ENCODE measurements at regions not wholly inside any gene's neighbourhood (a gene's known extent, or its start where the extent isn't known, plus 50 kb on each side); places are given as distances from the start of the nearest gene placed in this dataset.

DNA sequence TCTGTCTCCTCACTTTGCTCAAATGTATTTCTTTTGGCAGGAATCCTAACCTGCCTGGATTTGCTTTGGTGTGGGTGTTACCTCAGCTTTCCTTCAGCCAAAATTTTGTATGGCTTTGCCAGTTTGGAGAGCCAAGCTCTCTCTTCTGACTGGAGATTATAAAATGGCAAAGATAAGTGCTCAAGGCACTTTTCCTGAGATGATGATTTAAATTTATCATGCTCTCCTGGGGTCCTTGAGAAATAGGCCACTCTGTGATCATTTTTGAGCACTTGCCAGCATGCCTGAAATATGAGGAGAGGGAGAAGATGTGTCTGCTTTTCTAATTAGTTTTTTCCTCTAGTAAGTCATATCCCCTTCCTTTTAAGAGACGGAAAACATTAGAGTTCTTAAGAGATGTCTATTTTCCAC lies 683.0 kb downstream of the SLC4A3 start:
- DNase-seq, result no peak

DNA sequence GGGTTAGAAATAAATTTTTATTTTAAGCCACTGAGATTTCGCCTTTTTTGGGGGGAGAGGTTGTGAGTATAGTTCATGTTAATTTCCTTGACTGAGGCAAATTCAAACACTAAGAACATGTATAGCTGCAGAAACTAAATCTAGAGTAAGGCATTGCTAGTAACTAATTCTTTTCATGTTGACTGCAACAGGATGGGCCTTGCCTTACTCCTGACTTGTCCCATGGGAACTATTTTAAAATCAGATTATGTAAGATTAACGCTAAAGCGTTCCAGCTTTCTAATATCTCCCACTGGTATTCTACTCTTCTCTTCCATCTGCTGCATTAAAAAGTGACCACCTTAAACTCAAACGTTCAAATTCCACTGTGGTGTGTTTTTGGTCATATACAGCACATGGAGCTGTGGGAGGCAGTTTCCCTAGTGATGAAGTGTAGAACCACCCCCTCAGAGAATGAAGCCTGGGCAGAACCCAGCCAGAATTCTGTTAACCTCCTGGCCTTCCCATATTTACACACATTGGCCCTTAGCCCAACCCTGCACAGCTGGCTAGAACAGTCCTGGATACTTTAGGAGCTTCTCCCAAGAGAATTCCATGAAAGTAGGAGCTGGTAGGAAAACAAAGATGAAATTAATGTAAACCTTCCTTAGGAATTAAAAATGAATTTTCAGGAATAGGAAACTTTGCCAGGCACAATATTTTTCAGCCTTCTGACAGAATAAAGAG lies 687.8 kb downstream of the SLC4A3 start:
- DNase-seq, result no peak

DNA sequence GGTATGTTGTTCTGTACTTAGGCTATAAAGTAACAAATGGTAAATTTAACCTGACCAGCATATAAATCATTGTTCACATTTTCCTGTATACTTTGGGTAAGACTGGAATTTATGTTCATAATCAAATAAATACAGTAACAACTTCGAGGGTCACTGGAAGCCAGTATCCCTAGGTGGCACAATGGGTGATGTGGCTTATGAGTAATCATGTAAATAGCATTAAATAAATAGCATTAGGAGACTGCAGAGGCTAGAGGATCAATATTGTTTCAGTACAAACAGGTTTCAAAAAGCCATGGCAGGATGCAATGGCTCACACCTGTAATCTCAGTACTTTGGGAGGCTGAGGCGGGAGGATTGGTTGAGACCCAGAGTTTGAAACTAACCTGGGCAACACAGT lies 690.6 kb downstream of the SLC4A3 start:
- no peak for DNase-seq

DNA sequence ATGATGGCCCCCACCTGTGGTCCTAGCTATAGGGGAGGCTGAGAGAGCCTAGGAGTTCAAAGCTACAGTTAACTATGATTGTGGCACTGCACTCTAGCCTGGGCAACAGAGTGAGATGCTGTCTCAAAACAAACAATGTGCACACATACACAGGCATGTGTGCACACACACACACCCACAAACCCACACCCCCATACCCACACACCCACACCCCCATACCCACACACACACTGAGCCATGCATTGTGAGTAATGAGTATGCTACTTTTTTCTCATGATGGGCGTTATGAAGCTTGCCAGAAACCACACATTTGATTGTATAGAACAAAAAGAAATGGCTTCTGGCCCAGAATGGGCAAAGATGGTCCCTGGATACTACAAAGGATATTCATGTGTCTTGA lies 691.1 kb downstream of the SLC4A3 start:
- DNase-seq, result no peak

DNA sequence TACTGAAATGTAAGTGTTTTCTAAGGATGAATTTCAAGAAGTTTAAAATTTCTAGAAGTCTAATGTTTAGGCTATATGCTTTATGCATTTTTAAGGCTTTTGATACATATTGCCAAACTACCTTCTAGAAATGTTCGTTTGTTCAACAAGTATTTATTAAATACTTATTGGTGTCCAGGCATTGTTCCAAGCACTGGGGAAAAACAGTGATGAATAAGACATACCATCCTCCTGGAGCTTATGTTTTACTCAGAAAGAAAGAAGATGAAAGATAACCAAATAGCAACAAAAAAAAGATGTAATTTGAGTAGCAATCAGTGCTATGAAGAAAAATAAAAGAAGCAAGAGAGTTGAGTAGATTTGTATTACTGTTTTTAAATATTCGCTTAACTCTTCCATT lies 692.9 kb downstream of the SLC4A3 start:
- no peak for DNase-seq

DNA sequence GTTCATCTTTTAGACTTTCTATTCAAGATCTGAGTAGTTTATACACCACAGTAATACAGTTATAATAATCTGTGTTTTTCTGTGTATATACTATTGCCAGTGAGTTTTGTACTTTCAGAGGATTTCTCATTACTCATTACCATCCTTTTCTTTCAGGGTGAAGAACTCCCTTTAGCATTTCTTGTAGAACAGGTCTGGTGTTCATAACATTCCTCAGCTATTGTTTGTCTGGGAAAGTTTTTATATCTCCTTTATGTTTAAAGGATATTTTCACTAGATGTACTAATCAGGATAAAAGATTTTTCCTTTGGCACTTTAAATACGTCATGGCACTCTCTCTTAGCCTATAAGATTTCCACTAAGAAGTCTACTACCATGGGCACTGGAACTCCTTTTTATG lies 705.5 kb downstream of the SLC4A3 start:
- DNase-seq, result no peak

DNA sequence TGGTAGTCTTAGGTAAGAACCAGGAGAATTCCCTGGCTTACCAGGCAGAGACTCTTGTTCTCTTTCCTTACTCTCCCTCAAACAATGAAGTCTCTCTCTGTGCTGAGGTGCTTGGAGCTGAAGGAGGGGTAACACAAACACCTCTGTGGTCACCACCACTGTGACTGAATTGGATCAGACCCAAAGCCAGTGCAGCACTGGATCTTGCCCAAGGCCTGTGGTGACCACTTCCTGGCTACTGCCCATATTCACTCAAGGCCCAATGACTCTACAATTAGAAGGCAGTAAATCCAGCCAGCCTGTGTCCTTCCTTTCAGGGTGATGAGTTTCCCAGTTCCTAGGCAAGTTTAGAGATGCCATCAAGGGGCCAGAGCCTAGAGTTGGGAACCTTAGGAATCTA lies 706.8 kb downstream of the SLC4A3 start:
- DNase-seq, result no peak

DNA sequence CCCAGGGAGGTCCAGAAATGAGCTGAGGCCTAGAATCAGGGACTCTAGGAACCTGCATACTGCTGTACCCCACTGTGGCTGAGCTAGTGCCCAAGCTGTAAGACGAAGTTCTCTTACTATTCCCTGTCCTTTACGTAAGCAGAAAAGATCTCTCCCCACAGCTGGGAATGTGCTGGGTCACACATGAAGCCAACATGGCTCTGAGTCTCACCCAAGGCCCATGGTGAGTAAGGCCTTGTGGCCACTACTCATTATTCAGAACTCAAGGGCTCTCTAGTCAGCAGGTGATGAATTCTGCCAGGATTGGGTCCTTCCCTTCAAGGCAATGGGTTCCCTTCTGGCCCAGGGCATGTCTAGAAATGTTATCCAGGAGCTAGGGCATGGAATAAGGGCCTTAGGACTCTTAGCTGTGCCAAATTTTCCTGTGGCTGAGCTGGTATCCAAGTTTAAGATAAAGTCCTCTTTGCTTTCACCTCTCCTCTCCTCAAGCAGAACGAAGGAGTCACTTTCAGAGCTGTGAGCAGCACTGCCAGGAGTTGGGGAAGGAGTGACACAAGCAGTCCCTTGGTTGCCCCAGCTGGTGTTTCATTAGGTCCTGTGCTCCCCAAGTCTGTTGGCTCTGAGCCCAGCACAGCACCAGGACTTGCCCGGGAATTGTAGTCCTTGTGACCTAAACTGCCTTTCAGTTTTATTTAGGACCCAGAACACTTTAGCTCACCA lies 707.6 kb downstream of the SLC4A3 start:
- no peak for DNase-seq

DNA sequence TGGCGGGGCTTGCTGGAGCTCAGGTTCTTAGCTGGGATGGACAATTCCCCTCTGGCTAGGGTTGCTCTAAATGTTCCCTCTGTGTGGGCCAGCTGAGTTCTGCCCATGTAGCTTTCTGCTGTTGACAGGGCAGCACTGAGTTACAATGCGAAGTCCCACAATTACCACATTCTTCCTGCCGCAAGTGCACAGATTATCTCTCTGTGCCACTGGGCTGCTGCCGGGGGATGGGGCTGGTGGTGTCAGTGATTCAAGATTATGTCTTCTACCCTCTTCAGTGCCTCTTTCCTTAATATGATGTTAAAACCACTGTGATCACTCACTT lies 708.1 kb downstream of the SLC4A3 start:
- no peak for DNase-seq

DNA sequence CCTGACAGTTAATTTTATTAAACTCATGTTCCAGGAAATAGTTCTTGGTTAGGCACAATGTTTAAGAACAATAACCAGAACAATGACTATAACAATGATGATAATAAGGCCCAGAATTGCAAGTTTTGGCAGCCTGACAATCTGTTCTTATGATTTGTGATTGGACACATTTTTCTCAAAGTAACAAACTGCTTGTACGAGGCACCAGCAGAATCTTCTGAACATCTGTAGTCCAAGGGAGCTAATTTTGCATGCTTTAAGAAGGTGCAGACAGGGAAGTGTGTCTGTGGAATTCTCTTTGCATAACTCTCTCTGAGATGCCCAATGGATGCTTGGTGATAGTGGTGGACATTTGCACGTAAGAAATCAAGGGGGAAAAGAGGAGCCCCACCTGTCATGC lies 709.3 kb downstream of the SLC4A3 start:
- DNase-seq, result no peak

DNA sequence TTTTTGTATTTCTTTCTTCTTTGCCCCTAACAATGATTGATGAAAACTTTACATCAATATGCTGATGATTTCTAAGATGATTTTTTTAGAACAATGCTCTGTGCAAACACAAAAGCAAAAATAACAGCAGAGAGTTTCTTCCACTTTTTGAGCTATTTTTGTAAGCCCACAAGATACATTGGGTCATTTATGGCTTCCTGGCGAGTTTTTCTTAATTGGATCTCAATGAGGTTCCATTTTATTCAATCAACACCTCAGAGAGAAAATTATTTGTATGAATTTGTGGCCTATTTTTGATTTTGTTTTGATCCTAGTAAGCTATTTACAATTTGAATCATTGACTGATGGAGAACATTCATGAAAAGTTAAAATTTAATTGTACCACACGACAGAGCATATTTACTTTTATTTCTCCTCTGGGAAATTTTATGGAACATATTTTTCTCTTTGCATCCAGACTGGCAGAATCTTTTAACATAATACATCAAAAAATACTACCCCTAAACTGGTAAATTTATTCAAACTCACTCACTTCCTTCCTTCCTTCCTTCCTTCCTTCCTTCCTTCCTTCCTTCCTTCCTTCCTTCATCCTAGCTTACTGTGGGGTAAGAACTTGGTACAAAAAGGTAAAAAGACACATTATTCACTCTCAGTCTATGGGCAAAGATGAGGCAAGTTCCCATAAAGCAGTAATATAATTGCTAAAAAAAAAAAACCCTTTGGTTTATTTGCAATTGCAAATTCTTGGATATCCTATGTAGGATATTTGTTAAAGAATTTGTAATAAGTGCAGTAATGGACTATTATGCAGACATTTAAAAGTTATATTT lies 710.4 kb downstream of the SLC4A3 start:
- no peak for DNase-seq

DNA sequence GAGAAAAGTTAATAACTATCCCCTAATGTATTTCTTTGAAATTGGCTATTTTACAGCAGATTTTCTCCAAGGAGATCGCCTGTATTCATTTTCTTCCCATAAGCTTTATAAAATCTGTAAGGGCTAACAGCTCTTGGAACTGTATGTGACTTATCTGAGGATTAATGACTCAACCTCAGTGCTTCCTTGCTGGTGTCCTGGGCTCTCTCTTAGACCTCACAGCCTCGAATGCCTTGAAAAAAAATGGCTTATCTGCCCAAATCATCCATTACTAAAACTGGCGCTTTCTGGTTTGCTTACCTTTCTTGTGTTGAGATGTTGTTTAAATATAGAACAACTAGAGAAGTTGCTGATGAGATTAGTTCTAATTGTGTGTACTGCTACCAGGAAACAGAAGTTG lies 713.6 kb downstream of the SLC4A3 start:
- DNase-seq, result no peak

DNA sequence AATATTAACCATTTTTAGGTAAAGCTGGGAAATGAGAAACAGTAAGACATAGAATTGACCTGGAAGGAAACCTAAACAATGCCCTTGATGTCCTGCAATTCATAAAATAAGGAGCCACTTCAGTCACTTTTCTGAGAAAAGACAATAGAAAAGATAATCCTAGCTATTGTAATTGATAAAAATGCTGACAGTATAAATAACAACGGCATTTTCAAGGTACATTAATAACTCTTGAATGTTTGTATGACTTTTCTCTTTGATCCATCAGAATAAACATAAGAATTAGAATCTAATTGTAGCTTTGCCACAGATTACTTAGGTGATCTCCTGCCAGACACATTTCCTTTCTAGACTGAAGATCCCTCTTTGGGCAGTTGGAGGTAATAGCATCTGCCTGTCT lies 719.5 kb downstream of the SLC4A3 start:
- DNase-seq, result no peak

DNA sequence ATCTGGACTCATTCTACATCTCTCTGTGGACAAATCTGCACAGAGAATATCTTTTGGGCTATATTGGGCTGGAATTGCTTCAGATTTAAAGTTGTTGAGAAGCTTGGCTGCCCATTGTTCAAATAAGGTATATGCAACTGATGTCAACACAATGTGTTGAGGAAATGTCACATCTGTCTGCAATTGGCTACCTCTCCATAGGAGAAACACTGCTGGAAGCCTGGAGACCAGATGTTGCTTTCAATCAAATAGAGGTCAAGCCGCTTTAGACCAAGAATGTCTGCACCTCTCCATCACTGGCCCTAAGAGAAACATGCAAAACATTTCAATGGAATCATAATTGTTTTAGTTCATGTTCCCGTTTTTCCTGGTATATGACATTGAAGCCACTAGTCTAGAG lies 720.2 kb downstream of the SLC4A3 start:
- no peak for DNase-seq

DNA sequence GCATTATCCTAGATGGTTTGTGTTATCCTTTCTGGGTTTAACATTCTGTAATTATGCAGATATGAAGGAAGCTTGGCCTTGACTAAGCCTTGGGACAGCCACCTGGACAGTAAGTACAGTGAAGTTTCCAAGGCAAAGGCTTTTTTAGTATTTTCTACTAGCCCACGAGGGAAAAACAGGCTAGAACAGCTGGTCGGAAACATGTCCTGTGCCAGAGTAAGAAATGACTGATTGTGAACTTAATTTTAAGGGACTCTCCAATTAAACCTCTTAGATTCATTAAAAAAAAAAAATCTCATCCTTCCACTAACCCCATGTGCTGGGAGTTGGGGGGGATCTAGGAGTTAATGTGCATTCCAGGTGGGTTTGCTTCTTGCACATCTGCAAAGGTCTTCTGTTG lies 720.8 kb downstream of the SLC4A3 start:
- no peak for DNase-seq

DNA sequence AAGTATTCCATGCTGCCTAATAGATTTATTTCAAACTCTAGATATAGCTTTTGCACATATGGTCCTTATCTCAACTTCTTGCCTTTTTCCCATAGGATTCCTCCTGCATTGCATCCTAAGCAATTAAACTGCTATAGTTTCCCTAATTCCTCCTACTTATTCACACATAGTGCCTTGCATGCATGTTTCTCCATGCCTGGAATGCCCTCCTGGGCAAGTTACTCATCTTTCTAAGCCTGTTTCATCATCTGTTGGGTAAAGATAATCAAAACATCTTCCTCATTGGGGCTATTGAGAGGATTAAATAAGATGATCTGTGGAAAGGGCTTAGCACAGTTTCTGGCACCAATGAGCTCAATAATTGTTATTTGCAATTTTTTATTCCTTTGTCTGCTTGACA lies 726.5 kb downstream of the SLC4A3 start:
- DNase-seq, result no peak

DNA sequence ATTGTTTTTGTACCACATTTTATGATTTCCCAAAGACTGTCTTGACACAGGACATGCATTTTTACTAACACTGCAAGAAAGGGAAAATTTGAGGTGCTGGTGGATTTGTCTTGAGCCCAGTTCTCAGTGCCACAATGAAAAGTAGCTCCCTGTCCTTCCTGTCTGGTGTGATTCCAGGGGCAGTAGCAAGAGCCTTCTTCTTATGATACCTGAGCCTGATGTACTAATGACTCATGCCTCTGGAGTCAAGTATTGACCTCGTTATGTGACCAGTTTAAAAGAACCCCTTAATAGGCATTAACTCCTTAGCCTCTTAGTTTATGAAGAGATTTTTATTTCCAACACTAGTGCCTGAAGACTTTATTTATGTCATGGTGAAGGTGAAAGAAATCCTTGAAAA lies 728.6 kb downstream of the SLC4A3 start:
- no peak for DNase-seq

DNA sequence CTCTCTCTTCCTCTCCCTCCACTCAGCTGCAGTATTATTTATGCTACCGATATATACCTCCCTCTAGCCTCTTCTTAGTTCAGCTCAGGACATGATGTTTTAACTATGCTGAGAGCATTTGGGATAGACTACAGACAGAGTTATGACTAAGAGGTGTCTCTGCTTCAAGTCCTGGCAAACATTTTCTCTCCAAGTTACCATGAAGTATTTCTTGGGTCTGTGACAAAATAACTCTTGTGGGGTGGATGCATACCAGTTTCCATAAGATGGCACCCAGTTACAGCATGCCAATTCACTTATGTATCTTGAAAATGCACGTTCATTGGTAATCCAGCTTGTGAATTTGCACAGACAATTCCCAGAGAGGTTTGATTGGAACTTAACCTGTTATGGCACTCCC lies 737.6 kb downstream of the SLC4A3 start:
- no peak for DNase-seq

DNA sequence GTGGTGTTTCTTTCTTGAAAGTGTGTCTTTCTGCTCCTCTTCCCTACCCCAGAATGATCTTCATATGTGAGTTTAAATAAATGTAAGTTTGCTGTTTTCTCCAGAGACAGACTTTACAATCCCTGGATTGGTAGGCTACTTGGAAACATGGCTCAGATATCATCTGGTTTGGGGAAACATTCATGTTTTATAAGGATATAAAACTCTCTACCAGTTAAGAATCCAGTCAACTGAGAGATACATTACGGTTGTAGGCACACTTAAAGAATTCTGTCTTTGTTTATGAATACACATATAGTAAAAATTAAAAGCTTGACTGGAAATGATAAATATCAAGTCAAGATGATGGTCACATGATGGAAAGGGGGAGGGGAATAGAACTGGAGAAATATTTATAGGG lies 739.3 kb downstream of the SLC4A3 start:
- no peak for DNase-seq

DNA sequence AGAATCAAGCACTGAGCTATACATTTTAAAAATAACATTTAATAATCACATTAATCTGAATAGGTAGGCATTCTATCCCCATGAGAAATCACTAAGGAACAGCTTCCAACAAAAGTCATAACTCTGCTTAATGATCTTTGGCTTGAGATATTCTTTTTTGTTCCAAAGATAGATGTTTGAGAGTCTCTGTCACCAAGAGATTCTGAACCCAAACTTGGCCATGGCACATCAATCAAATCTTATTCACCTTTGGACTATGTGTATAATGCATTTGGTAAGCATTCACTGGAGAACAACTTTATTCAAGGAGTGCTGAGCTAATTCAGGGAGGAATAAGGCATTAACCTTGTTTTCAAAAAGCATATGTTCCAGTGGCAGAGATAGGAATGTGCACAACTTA lies 743.3 kb downstream of the SLC4A3 start:
- DNase-seq, result no peak

DNA sequence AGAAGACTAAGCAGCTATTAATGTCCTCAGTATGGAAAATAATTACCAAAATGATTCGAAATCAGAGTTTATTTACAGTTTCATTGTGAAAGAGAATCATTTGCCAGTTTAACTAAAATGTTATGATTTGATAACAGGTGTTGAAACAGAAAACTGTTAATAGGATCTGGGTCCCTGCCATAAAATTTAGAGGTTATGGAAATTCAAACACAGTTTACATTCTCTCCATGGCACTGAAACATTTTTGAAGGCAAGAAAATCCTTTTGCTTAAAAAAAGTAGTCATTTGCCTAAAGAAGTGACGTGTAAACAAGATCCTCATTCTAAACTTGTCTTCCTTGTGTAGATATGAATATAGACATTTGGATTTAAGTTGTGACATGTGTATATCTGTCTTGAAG lies 743.8 kb downstream of the SLC4A3 start:
- no peak for DNase-seq

DNA sequence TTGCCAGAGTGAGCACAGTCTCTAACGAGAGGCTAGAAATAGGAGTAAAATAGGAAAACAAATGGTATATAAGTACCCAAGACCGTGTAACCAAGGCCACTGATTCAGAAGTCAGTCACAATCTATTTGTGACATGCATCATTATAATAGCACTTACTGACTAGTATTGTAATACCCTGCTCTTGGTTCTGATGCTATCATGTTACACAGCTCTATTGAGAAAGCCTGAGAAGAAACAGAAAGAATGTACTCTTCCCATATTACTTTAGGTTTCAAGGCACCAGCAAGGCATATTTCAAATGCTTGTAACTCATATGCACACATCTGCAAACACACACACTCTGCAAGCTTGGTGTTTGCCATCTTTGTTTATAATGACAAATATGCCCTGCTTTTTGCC lies 746.4 kb downstream of the SLC4A3 start:
- no peak for DNase-seq

DNA sequence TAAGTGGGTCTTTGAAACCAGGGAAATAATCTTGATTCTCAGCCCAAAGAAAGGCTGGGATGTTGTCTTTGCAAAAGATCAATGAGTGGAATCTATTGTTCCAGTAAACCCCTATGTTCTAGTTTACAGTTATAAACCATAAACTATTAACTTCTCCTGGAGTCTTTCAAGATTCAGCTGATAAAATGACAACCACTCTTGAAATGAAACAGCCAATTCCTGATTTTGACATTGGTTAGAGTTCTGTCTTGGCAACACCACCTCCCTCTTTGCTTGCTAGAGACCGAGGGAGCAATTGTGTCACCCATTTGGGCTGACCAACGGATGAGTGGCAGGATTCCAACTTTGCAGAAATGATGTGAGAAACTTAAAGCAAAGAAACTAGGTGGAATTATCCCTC lies 746.9 kb downstream of the SLC4A3 start:
- no peak for DNase-seq

DNA sequence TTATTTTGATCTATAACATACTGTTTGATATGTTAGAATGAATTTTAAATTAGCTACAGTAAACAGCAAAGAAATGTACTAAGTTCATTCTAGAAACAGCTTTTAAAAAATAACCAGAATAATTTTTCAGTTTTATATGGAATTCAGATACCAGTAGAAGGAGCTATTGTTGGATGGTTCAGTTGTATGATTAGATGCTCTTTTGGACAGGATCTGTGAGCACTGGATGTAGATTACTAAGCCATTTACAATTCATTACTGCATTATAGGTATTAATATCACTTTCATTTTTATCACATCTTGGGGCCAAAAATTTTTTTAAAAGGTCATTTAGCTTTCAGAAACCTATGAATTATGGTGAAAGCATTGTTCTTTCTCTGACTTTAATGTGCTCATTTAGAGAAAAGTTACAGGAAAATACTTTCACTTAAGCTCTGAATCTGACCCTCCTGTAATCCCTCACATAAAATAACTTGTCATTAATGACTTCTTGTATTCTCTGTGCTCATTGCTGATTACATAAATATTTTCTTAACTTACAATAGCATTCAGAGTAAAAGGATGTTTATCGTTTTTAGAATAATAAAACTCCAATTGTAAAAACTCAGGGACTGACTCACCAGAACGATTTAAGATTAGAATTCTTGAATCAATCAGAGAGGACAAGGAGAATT lies 750.2 kb downstream of the SLC4A3 start:
- no peak for DNase-seq

Data from CD4-positive, alpha-beta T cell treated with Interferon alpha-2 for 1 hour (primary cell).